ENCODE measurements at regions not wholly inside any gene's neighbourhood (a gene's known extent, or its start where the extent isn't known, plus 50 kb on each side); places are given as distances from the start of the nearest gene placed in this dataset.

GRCh38 chr12:132399092-132400010 is 70.0 kb upstream of the GALNT9 start:
- no peak overlapping the region for H3K27ac ChIP-seq (replicated peaks in 1 of 4)
- WGBS: 75% methylated on average over 33 of the region's 43 CpGs
- no peaks in the 10 kb centered on the region for H3K36me3 ChIP-seq
- no peak for DNase-seq (ENCODE audit: extremely low spot score)
- peaks cover 0 to 94% (median 24%) of the 10 kb centered on the region in 4 donors for H3K27me3 ChIP-seq
- intact Hi-C loops (cut with DNase I): no loop called here
- H3K4me1 ChIP-seq: no peaks in the 10 kb centered on the region
- H3K4me3 ChIP-seq: no peak overlapping the region
- TF ChIP-seq POLR2AphosphoS5 (IDR thresholded peaks at IDR 0.05) (no peak), CTCF (IDR thresholded peaks at IDR 0.05) (no peak), EP300 (IDR thresholded peaks at IDR 0.05) (no peak), POLR2A (IDR thresholded peaks at IDR 0.05; ENCODE audit: low read depth) (no peak)
- no peaks in the 10 kb centered on the region for H3K9me3 ChIP-seq

- TF ChIP-seq POLR2A (IDR thresholded peaks at IDR 0.05; ENCODE audit: low read depth) (no peak), EP300 (IDR thresholded peaks at IDR 0.05) (no peak), CTCF (IDR thresholded peaks at IDR 0.05) (no peak), POLR2AphosphoS5 (IDR thresholded peaks at IDR 0.05) (no peak)
- H3K36me3 ChIP-seq: no peaks in the 10 kb centered on the region
- WGBS: 82% methylated on average over 11 of the region's 24 CpGs
- no peaks in the 10 kb centered on the region for H3K9me3 ChIP-seq
- H3K27ac ChIP-seq (replicated peaks in 1 of 4): no peak overlapping the region
- no peak for DNase-seq (ENCODE audit: extremely low spot score)
- no peak overlapping the region for H3K4me3 ChIP-seq
- intact Hi-C loops (cut with DNase I): no loop called here
- H3K4me1 ChIP-seq: no peaks in the 10 kb centered on the region
- peaks cover 0 to 94% (median 24%) of the 10 kb centered on the region in 4 donors for H3K27me3 ChIP-seq
These were observed 69.1 kb upstream of the GALNT9 start for GRCh38 chr12:132398386-132398991.

DNA sequence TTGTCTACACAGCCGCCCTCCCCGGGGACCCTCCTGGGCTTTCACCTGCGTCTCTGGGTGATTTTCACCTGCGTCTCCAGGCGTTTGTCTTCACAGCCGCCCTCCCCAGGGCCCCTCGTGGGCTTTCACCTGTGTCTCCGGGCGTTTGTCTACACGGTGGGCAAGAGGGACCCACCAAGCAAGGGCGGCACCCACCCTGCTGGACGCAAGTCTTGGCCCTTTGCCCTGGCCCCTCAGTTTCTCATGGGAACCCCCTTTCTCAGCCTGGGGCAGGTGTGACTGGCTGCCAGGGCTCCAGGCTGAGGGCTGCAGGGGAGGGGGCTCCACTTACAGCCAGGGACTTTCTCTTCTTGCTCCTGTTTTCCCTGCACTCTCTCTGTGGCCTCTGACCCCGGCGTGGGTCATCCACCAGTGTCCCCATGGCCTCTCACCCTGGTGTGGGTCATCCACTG is 68.6 kb upstream of the GALNT9 start:
- H3K36me3 ChIP-seq: no peaks in the 10 kb centered on the region
- H3K4me3 ChIP-seq: no peak overlapping the region
- no peaks in the 10 kb centered on the region for H3K4me1 ChIP-seq
- no peak overlapping the region for H3K27ac ChIP-seq (replicated peaks in 1 of 4)
- TF ChIP-seq CTCF (IDR thresholded peaks at IDR 0.05) (no peak), POLR2AphosphoS5 (IDR thresholded peaks at IDR 0.05) (no peak), POLR2A (IDR thresholded peaks at IDR 0.05; ENCODE audit: low read depth) (no peak), EP300 (IDR thresholded peaks at IDR 0.05) (no peak)
- intact Hi-C loops (cut with DNase I): no loop called here
- peaks cover 0 to 94% (median 23%) of the 10 kb centered on the region in 4 donors for H3K27me3 ChIP-seq
- WGBS: 69% methylated on average over 14 of the region's 14 CpGs
- DNase-seq (ENCODE audit: extremely low spot score): no peak
- H3K9me3 ChIP-seq: no peaks in the 10 kb centered on the region

DNA sequence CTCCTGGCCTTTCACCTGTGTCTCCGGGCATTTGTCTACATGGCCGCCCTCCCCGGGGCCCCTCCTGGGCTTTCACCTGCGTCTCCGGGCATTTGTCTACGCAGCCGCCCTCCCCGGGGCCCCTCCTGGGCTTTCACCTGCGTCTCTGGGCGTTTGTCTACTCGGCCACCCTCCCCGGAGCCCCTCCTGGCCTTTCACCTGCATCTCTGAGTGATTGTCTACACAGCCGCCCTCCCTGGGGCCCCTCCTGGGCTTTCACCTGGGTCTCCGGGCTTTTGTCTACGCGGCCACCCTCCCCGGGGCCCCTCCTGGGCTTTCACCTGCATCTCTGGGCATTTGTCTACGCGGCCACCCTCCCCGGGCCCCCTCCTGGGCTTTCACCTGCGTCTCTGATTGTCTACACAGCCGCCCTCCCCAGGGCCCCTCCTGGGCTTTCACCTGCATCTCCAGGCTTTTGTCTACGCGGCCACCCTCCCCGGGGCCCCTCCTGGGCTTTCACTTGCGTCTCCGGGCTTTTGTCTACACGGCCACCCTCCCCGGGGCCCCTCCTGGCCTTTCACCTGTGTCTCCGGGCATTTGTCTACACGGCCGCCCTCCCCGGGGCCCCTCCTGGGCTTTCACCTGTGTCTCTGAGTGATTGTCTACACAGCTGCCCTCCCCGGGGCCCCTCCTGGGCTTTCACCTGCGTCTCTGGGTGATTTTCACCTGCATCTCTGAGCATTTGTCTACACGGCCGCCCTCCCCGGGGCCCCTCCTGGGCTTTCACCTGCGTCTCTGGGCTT is 68.0 kb upstream of the GALNT9 start:
- DNase-seq (ENCODE audit: extremely low spot score): no peak
- WGBS: 44% methylated on average over 39 of the region's 39 CpGs
- TF ChIP-seq CTCF (IDR thresholded peaks at IDR 0.05): no peak
- TF ChIP-seq EP300 (IDR thresholded peaks at IDR 0.05): no peak
- TF ChIP-seq POLR2A (IDR thresholded peaks at IDR 0.05; ENCODE audit: low read depth): no peak
- TF ChIP-seq POLR2AphosphoS5 (IDR thresholded peaks at IDR 0.05): no peak
- Histone ChIP-seq H3K4me3 (no peak overlapping the region), H3K9me3 (no peaks in the 10 kb centered on the region), H3K27me3 (peaks cover 0 to 94% (median 19%) of the 10 kb centered on the region in 4 donors), H3K36me3 (no peaks in the 10 kb centered on the region), H3K27ac (replicated peaks in 1 of 4) (no peak overlapping the region), H3K4me1 (no peaks in the 10 kb centered on the region)
- intact Hi-C loops (cut with DNase I): no loop called here

Data from esophagus muscularis mucosa (tissue), 4 donors.